B cell (primary cell): ENCODE measurements at regions not wholly inside any gene's neighbourhood (a gene's known extent, or its start where the extent isn't known, plus 50 kb on each side); places are given as distances from the start of the nearest gene placed in this dataset.

Experiments
- ATAC-seq: fragments of 200-7000 bp; cut with Tn5 transposase; one replicate; pipeline ENCODE4 v1.10.0; 2021; ENCODE audit warnings: low read depth, mild to moderate bottlenecking, moderate number of reproducible peaks, moderate library complexity
- CTCF ChIA-PET: fragments of 350-600 bp; sonication (Branson Sonifier 250); formaldehyde crosslinking; loops from one replicate; lab custom pipeline; 2021; ENCODE audit warnings: antibody characterized with exemption, inconsistent platforms; lab: Charles Lee
- POLR2A ChIA-PET: fragments of 350-600 bp; sonication (Branson Sonifier 250); formaldehyde crosslinking; loops from one replicate; lab custom pipeline; 2021; ENCODE audit warnings: antibody characterized with exemption; lab: Charles Lee
- DNase-seq: peaks from one replicate; pipeline ENCODE4 v3.0.0; 2013
- H2AFZ ChIP-seq: 2 replicates; pipeline ENCODE4 v1.6.1; 2012; ENCODE audit warnings: mild to moderate bottlenecking, low read depth, low read length; ENCODE audit not compliant: insufficient read depth, poor library complexity, severe bottlenecking
- H3K27ac ChIP-seq, 2 donors: 1 replicate in 1 of 2; 2 replicates in 1 of 2; pipeline ENCODE4 v1.5.1; 2012 to 2013; ENCODE audit warnings: low read length in 2 of 2, mild to moderate bottlenecking in 2 of 2, moderate library complexity in 1 of 2
- H3K27me3 ChIP-seq, 4 experiments: fragments of 200-600 bp in 1 of 4; sonication (generic) in 1 of 4; replicated peaks in 1 of 4; 1 replicate in 2 of 4; 2 replicates in 2 of 4; pipeline versions ENCODE4 v1.6.1 to v1.7.0; 2013 to 2016; ENCODE audit warnings: low read length in 3 of 4, mild to moderate bottlenecking in 2 of 4, mixed read lengths in 1 of 4, moderate library complexity in 1 of 4; ENCODE audit not compliant: insufficient read depth in 4 of 4, control insufficient read depth in 3 of 4; ENCODE audit errors: control extremely low read depth in 1 of 4
- H3K36me3 ChIP-seq, 2 experiments: replicated peaks in 1 of 2; 1 replicate in 1 of 2; 2 replicates in 1 of 2; pipeline versions ENCODE4 v1.6.1 to v1.7.1; 2013; ENCODE audit warnings: low read length in 1 of 2; ENCODE audit not compliant: insufficient read depth in 2 of 2, control insufficient read depth in 1 of 2; ENCODE audit errors: control extremely low read depth in 1 of 2, extremely low read depth in 1 of 2
- H3K4me1 ChIP-seq, 2 donors: fragments of 200-600 bp in 1 of 2; sonication (generic) in 1 of 2; 1 replicate in 1 of 2; 2 replicates in 1 of 2; pipeline versions ENCODE4 v1.5.1 to v1.6.1; 2013 to 2017; ENCODE audit warnings: low read length in 2 of 2; ENCODE audit not compliant: control insufficient read depth in 2 of 2, insufficient read depth in 2 of 2
- H3K4me2 ChIP-seq: replicated peaks from 2 replicates; pipeline ENCODE3; 2012; ENCODE audit warnings: mild to moderate bottlenecking, low read depth, low read length; ENCODE audit not compliant: poor library complexity, severe bottlenecking
- H3K4me3 ChIP-seq, 5 experiments: fragments of 200-600 bp in 1 of 5; sonication (generic) in 1 of 5; 1 replicate in 3 of 5; 2 replicates in 2 of 5; pipeline versions ENCODE4 v1.5.1 to v1.7.0; 2011 to 2016; ENCODE audit warnings: low read length in 4 of 5, mild to moderate bottlenecking in 4 of 5, low read depth in 2 of 5, control low read depth in 1 of 5, moderate library complexity in 1 of 5; ENCODE audit not compliant: insufficient read depth in 1 of 5; ENCODE audit errors: control extremely low read depth in 1 of 5, extremely low read depth in 1 of 5
- H3K79me2 ChIP-seq: fragments of 200-600 bp; sonication (generic); one replicate; pipeline ENCODE4 v1.6.0; 2016; ENCODE audit warnings: low read length; ENCODE audit not compliant: control insufficient read depth, insufficient read depth
- H3K9ac ChIP-seq: fragments of 200-600 bp; sonication (generic); 2 replicates; pipeline ENCODE4 v1.6.1; 2017; ENCODE audit warnings: mild to moderate bottlenecking, low read length, moderate library complexity
- H3K9me3 ChIP-seq, 3 donors: one replicate each; pipeline versions ENCODE4 v1.6.1 to v1.7.1; 2013; ENCODE audit warnings: low read length in 2 of 3; ENCODE audit not compliant: control insufficient read depth in 2 of 3, insufficient read depth in 1 of 3; ENCODE audit errors: control extremely low read depth in 1 of 3
- H4K20me1 ChIP-seq: 2 replicates; pipeline ENCODE4 v1.6.0; 2012; ENCODE audit warnings: mild to moderate bottlenecking, low read length; ENCODE audit not compliant: insufficient read depth, control insufficient read depth, poor library complexity, severe bottlenecking
- H3K27ac Mint-ChIP-seq: one replicate; pipeline ENCODE4 v1.8.0; 2021; ENCODE audit warnings: mixed read lengths
- H3K27me3 Mint-ChIP-seq: one replicate; pipeline ENCODE4 v1.8.0; 2021; ENCODE audit warnings: mixed read lengths
- H3K4me1 Mint-ChIP-seq: one replicate; pipeline ENCODE4 v1.8.0; 2021; ENCODE audit warnings: mixed read lengths
- H3K4me3 Mint-ChIP-seq: one replicate; pipeline ENCODE4 v1.8.0; 2021; ENCODE audit warnings: mixed read lengths
- H3K9me3 Mint-ChIP-seq: one replicate; pipeline ENCODE4 v1.8.0; 2022; ENCODE audit warnings: mixed read lengths; ENCODE audit not compliant: insufficient read depth
- EZH2 ChIP-seq: IDR thresholded peaks from 2 replicates; pipeline ENCODE4 v1.6.1; 2012; ENCODE audit warnings: borderline replicate concordance, low read depth, mild to moderate bottlenecking, moderate library complexity, low read length; ENCODE audit not compliant: insufficient read depth, poor library complexity, severe bottlenecking
- WGBS: methylation state at CpG from one replicate; pipeline ENCODE4 v1.1.5; 2013; ENCODE audit warnings: missing lambda C conversion rate; ENCODE audit not compliant: insufficient coverage; 5-methylcytosine and 5-hydroxymethylcytosine counted together
- intact Hi-C: fragments of 100-400 bp; cut with micrococcal nuclease; formaldehyde crosslinking; loops from one replicate; pipeline ENCODE4 v1.10.0; 2022
- TF ChIP-seq, protein P1 (sequence below): fragments of 200-600 bp; IDR thresholded peaks from one replicate; pipeline ENCODE4 v1.8.0; 2022; ENCODE audit warnings: antibody characterized with exemption, mild to moderate bottlenecking

DNA sequence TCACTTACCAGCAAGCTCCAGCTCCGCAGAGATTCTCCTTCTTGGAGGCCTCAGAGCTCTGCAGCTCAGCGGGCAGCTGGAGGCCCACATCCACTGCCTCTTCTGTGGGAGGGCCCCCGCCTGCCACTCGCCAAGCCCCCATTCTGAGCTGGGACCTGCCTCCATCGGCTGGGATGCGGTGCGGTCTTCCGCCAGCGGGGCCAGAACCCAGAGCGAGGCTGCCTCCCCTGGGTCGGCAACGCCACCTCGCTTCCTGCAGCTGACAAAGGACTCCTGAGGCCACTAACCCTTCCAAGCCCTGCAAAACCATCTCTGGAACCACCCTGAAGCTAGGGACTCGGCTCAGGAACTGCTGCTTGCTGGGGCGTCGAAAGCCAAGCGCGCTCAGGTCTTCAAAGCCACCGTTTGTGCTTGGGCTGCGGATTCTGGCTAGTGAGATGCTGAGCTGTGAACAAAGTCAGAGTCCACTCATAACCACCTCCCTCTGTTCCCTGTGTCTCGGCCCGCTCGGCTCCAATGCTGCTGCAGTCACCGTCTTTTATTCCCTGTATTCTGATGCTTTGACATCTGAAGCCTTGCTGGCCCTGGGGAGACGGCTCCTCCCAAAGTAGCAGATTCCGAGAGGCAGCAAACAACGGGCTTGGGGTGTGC, 174.3 kb downstream of the ENGASE start:
- Mint-ChIP-seq H3K27me3 (peaks cover 40% of the 10 kb centered on the region), H3K4me3 (no peak overlapping the region), H3K9me3 (no peaks in the 10 kb centered on the region), H3K27ac (no peak overlapping the region), H3K4me1 (peaks cover 7% of the 10 kb centered on the region)
- 72% methylated on average over 26 of the region's 27 CpGs for WGBS
- H3K27me3 ChIP-seq = peaks cover 0 to 6% (median 2%) of the 10 kb centered on the region in 4 experiments
- no peak overlapping the region for H3K9ac ChIP-seq
- DNase-seq = no peak
- intact Hi-C loops = no loop called here
- no peak overlapping the region for H2AFZ ChIP-seq
- ChIA-PET POLR2A (no interaction called here), CTCF (interaction anchor here (1.2 kb wide), 1 partner anchor 144 kb away, joined by 3 read pairs; no protein-coding TSS in a partner anchor)
- H3K79me2 ChIP-seq = no peaks in the 10 kb centered on the region
- H3K4me1 ChIP-seq = peaks cover 0 to 6% of the 10 kb centered on the region in 2 donors
- H4K20me1 ChIP-seq = no peaks in the 10 kb centered on the region
- no peak overlapping the region for H3K27ac ChIP-seq
- H3K36me3 ChIP-seq = no peaks in the 10 kb centered on the region
- H3K9me3 ChIP-seq = peaks cover 0 to 12% (median 0%) of the 10 kb centered on the region in 3 donors
- no peak overlapping the region for H3K4me3 ChIP-seq
- TF ChIP-seq, protein P1, sequence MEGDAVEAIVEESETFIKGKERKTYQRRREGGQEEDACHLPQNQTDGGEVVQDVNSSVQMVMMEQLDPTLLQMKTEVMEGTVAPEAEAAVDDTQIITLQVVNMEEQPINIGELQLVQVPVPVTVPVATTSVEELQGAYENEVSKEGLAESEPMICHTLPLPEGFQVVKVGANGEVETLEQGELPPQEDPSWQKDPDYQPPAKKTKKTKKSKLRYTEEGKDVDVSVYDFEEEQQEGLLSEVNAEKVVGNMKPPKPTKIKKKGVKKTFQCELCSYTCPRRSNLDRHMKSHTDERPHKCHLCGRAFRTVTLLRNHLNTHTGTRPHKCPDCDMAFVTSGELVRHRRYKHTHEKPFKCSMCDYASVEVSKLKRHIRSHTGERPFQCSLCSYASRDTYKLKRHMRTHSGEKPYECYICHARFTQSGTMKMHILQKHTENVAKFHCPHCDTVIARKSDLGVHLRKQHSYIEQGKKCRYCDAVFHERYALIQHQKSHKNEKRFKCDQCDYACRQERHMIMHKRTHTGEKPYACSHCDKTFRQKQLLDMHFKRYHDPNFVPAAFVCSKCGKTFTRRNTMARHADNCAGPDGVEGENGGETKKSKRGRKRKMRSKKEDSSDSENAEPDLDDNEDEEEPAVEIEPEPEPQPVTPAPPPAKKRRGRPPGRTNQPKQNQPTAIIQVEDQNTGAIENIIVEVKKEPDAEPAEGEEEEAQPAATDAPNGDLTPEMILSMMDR = no peak
- no peak for TF ChIP-seq EZH2
- H3K4me2 ChIP-seq = no peak overlapping the region
- no peak for ATAC-seq
